Hematopoietic multipotent progenitor cell treated with erythropoietin and hydrocortisone succinate and interleukin-3 and kit ligand, for 4 days (in vitro differentiated cells): ENCODE measurements at regions not wholly inside any gene's neighbourhood (a gene's known extent, or its start where the extent isn't known, plus 50 kb on each side); places are given as distances from the start of the nearest gene placed in this dataset.
"Not testable (repeated sequence)": the region's sequence is repeated elsewhere in the genome, so short reads cannot be mapped to it uniquely, and the experiment has no call there.

ENCODE experiments used
- DNase-seq: peaks from one replicate; pipeline ENCODE4 v3.0.0-alpha.2; 2015

- DNase-seq = no peak
Measured at GRCh38 chr5:28324174-28324573, 1285.8 kb upstream of the CDH9 start.

- DNase-seq = no peak
Measured at GRCh38 chr5:28313953-28314352, 1275.6 kb upstream of the CDH9 start.

- DNase-seq = no peak
Measured at GRCh38 chr5:28313321-28313951, 1275.0 kb upstream of the CDH9 start.

DNA sequence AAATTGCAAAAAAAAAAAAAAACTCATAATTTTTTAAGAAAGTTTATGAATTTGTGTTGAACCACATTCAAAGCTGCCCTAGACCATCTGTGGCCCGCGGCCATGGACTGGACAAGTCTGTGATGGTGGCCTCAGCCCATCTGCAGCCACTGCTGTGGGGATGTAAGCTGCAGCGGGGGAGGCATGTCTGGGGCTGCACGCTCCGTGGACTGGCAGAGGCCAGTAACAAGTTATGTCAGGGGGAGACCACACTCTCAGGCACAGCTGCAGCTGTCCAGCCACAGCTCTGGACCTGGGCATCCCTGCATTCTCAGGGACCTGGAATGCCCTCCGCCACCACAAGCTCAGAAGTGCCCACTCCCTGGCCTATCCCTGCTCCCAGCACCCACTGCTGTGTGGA, 1272.3 kb upstream of the CDH9 start:
- DNase-seq = no peak

DNA sequence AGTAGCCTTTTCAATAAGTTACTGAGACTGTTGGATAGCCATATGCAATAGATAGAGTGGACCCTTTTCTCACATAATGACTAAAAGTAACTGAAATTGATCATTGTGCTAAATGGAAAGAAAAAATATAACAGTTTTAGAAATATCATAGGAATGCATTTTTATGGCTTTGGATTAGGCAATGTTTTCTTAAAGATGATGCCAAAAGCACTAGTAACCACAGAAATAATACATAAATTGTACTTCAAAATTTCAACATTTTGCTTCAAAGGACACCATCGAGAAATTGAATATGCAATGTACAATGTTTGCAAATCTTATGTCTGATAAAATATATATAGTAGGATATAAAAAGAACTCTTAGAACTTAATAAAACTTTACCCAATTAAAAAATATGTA, 1267.5 kb upstream of the CDH9 start:
- DNase-seq = no peak

DNA sequence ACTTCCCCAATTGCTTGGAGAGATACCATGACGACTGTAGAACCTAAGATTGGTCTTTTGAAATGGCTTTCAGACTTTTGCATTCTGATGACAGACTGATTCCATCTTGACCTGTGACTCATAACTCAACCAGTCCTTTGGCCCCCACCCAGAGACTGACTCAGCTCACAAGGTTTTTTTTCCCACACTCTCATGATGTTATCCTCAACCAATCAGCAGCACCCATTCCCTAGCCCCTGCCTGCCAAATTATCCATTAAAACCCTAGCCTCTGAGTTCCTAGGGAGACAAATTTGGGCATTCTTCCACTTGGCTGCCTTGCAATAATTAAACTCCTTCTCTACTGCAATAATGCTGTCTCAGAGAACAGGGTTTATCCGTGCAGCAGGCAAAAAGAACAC, 1263.3 kb upstream of the CDH9 start:
- peak; percentile 1 for DNase-seq

DNA sequence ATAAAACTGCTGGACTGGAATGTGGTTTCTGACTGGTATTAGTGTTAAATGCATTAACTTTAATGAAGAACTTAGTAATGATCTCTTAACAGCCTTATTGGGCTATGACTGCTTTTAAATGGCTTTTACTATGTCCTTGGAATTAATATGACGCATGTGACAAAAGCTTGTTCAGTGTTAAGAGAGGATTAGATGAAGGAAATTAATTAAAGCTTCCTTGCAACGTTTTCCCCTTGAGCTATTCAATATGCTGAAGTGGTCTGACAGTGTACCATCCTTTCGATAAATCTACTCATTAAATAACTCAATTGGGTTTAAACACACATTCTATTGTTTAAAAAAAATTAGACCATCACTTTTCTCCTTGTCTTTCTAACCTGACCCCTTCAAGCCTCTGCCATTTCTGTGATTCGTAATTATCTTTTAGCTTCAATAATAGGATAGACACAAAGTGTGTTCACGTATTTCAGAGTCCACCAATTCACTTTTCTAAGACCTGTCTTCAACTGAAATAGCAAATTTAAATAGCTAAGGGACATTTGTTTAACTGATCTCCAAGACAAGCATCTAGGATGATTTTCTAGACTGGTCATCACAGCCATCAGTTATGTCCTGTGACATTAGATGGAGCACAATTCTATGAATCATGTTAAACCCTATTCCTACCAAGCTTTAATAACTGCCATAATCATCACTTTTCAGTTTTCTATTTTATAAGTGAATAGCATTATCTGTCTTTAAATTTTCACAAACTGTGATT, 1258.0 kb upstream of the CDH9 start:
- no peak for DNase-seq

- not testable (repeated sequence) for DNase-seq
Measured at GRCh38 chr5:28287021-28287420, 1248.6 kb upstream of the CDH9 start.

DNA sequence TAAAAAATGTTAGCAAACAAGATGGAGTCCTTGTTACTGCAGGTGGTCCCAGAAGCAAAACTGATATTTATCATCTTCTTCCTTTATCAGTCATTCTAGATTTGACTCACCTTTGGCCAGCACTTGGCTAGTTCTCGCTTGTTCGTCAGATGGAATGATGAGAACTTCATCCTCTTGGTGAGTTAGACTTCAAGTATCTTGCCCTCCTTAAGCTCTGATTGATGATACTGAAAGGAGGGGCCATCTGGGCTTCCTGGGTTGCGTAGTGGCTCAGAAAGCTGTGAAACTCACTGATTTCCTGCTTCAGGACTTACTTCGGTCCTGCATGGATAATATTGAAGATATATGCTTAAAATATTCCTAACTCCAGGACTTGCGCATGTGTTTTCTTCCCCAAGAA, 1248.2 kb upstream of the CDH9 start:
- no peak for DNase-seq

GRCh38 chr5:28284788-28285187, 1246.4 kb upstream of the CDH9 start:
- no peak for DNase-seq

DNA sequence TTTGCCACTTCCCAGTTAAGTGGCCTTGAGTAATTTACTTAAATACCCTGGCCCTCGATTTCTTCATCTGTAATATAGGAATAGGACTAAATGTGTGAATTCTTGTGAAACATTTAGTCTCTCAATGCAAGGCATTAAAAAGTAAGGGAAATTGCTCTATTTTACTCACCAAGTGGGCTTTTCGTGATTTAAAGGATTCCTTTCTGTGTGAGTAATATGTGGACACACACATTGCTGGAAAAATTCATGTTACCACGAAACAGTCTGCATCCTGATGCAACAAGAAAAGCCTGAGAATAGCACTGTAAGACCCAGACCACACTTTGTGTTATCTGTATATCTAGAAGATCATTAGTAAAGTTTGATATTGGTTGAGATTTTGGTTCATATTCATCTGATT, 1243.0 kb upstream of the CDH9 start:
- no peak for DNase-seq

GRCh38 chr5:28275931-28276330, 1237.5 kb upstream of the CDH9 start:
- no peak for DNase-seq

GRCh38 chr5:28269978-28270377, 1231.6 kb upstream of the CDH9 start:
- DNase-seq = no peak

- DNase-seq = no peak
Measured at GRCh38 chr5:28265877-28266276, 1227.5 kb upstream of the CDH9 start.

DNA sequence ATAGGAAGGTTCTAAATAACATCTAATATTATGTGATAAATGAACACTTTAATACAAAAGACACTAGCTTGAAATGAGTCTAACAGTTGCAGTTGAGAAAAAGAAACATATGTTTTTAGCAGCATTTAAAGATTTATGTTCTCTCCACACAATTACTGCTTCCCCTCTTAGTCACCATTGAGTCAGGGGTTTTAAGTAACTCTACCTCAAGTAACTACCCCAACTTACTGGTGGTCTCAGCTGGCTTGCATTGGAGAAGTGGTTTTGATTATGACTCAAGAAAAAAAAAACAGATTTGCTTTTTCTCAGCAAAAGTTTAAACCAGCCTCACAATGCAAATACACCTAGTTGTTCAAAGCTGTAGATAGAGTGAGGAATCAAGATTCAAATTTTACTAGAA, 1216.5 kb upstream of the CDH9 start:
- no peak for DNase-seq

- no peak for DNase-seq
Measured at GRCh38 chr5:28253431-28253830, 1215.0 kb upstream of the CDH9 start.

DNA sequence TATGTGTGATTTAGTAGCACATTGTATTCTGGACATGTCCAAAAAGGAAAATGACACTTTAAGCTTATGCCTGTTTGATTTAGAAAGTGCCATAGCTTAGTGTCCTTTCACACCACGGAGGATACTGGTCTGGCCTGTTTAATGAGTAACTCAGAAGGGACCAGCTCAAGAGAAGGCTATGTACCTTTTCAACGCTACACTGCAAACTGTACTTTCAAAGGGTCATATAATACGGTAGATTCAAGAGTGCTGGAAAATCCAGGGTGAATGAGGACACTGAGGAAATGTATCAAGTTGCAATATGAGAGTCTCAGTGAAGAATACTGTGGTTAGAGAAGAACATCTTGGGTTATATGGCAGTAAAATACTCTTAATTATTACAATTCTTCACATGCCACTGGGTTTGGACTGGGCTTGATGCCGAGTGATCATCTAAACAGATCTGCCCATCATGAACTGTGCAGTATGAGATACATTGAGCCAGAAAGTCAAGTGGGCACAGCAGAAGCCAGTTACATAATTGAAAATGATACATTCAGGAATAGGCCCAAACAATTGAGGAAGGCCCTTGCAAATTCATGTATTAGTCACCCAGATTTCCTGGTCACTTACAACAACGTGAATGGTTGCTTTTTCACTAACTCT, 1211.5 kb upstream of the CDH9 start:
- no peak for DNase-seq

DNA sequence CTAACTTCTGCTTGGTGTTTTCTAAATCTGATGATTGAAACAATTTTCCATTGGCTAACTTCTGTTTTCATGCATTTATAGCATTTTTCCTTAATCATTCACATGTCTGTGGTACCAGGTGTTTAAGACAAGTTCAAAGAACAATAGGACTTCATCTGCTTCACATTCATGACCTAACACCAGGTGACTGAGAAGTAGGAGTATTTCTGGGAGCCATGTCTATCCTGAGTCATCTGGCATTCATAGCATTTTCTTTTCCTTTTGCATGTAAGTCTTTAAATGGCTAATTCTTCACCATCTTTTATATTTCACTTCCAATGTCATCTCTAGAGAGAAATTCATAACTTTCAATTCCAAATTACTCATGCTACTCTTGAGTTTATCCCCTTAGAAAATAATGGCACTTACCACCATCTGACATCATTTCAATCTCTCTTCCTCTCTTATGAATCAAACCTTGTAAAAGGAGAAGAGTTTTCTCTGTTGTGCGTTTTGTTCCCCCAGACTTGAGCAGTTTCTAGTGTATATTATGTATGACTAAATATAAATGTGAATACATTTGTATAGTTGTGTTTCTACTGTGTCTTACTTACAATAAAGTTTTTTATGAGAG, 1196.1 kb upstream of the CDH9 start:
- no peak for DNase-seq

GRCh38 chr5:28226407-28226806, 1188.0 kb upstream of the CDH9 start:
- DNase-seq = no peak

DNA sequence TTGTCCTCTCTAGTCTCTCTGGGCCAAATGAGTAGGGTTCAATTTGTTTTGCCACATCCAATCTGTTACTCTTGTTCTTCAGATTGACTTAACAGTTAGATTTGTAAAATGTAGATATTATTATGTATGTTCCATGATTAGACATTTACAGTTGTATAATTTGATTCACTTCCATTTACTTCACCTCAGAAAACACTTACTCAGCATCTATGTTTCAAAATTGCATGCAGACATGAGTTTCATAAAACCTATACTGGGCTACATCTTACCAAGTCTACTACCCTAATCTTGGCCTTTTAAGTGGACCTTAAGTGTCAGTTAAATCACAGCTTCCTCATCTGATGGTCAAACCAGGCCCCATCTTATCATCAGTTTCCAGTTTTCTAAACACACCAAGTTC, 1181.2 kb upstream of the CDH9 start:
- no peak for DNase-seq

DNA sequence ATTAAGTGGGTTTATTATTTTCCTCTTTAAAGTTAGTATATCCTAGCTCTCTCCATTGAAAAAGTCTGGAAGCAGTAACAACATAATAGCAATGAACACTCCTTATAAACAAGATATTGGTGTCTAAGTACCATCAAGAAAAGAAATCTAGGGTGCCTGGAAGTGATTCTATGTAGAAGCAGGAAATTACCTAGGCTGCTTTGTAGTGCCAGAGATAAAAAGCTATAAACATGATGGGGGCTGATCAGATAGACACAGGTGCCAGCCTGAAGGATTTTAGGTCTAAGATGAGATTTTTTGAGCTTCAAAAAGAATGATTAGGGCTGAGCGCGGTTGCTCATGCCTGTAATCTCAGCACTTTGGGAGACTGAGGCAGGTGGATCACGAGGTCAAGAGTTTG, 1179.3 kb upstream of the CDH9 start:
- DNase-seq = no peak

- no peak for DNase-seq
Measured at GRCh38 chr5:28216939-28217360, 1178.6 kb upstream of the CDH9 start.

DNA sequence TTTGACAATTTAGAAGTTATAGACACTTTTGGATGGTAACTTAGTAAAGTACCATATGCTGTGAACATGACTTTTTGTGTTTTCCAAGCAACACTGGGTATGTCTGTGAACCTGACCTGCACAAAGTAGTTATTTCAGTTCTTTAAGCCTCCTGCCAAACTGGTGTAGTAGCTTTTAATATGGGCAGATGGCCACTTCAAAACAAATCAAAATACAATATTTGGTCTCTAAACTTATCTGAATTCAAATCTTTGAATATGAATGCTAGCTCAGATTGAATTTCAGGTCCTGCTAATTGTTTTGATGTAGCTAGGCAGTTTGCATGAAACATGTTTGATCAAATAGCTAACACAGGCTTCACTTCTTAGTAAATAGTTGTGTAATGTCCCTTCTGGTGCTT, 1176.7 kb upstream of the CDH9 start:
- no peak for DNase-seq

DNA sequence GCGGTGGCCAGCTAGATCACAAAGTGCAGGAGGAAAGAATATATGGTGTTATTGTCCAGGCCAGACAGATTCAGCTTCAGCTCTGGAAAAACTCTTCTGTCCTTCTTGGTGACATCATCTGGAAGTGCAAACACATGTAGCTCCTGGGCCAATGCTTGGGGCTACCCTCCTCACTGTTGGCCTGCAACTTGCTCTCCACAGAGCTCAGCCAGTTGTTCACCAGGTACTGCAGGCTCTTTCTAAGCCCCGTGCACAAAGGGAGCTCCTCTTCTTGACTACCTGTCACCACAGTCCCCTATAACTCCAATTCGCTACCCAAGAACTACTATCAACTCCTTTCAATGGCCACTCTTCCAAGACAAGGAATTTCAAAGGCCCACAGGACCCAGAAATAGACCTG, 1175.9 kb upstream of the CDH9 start:
- no peak for DNase-seq
